Adrenal gland (tissue), 9 donors: ENCODE measurements at regions not wholly inside any gene's neighbourhood (a gene's known extent, or its start where the extent isn't known, plus 50 kb on each side); places are given as distances from the start of the nearest gene placed in this dataset.

Source experiments
- DNase-seq, 7 donors: peaks; one replicate each; pipeline ENCODE4 v3.0.0-alpha.2; 2019 to 2020
- H3K27ac ChIP-seq, 5 donors: fragments of 200-600 bp; sonication (generic) in 4 of 5; 1 replicate in 3 of 5; 2 replicates in 2 of 5; pipeline versions ENCODE4 v1.5.1 to v1.8.0; 2016 to 2020; ENCODE audit warnings: mild to moderate bottlenecking in 1 of 5
- H3K27me3 ChIP-seq: fragments of 200-600 bp; 2 replicates; pipeline ENCODE4 v1.8.0; 2021
- H3K36me3 ChIP-seq, 2 donors: fragments of 200-600 bp; replicated peaks in 1 of 2; 1 replicate in 1 of 2; 2 replicates in 1 of 2; pipeline versions ENCODE4 v1.5.1 to v1.8.0; 2018 to 2022
- H3K4me1 ChIP-seq, 2 donors: fragments of 200-600 bp; replicated peaks in 1 of 2; 1 replicate in 1 of 2; 2 replicates in 1 of 2; pipeline versions ENCODE4 v1.5.1 to v1.8.0; 2018 to 2021
- H3K4me3 ChIP-seq, 4 donors: fragments of 200-600 bp; sonication (generic) in 3 of 4; one replicate each; pipeline ENCODE4 v1.5.1; 2016 to 2018
- H3K9me3 ChIP-seq, 3 donors: fragments of 200-600 bp; sonication (generic) in 1 of 3; replicated peaks in 1 of 3; 1 replicate in 2 of 3; 2 replicates in 1 of 3; pipeline versions ENCODE4 v1.5.1 to v1.8.0; 2016 to 2021
- CTCF ChIP-seq, 6 experiments: fragments of 450-650 bp in 4 of 6; fragments of 200-600 bp in 2 of 6; sonication (generic) in 1 of 6; IDR thresholded peaks; 1 replicate in 5 of 6; 2 replicates in 1 of 6; pipeline versions ENCODE4 v1.5.1 to v1.8.0; 2016 to 2021; ENCODE audit warnings: antibody characterized with exemption in 6 of 6, mild to moderate bottlenecking in 2 of 6, moderate library complexity in 1 of 6
- POLR2A ChIP-seq, 2 donors: fragments of 450-650 bp; IDR thresholded peaks; one replicate each; pipeline ENCODE4 v1.6.1; 2017; ENCODE audit warnings: antibody characterized with exemption in 2 of 2, mild to moderate bottlenecking in 2 of 2, moderate library complexity in 1 of 2
- WGBS, 4 donors: extraction: QIAGEN DNeasy Blood & Tissue Kit in 2 of 4; methylation state at CpG; one replicate each; pipeline versions ENCODE4 v1.1.5 to v1.1.7; 2013 to 2017; 5-methylcytosine and 5-hydroxymethylcytosine counted together
- intact Hi-C, 2 donors: fragments of 100-400 bp; cut with DNase I; formaldehyde crosslinking; loops; one replicate each; pipeline versions ENCODE4 v1.14.1 to v1.15.0; 2022 to 2023
- donor health status: healthy with polysubstance abuse.
- donor health status: Bipolar disorder and iron deficiency.
- donor health status: DM: yes; HTN: yes; CAD: no.
- donor health status: DM: no; HTN: no; CAD: no.
- donor health status: DM: no; HTN: no; CAD: no.

GRCh38 chr21:16594191-16594590 is 864.4 kb downstream of the USP25 start:
- H3K9me3 ChIP-seq: no peaks in the 10 kb centered on the region
- intact Hi-C loops: no loop called here
- TF ChIP-seq CTCF (IDR thresholded peaks at IDR 0.05): no peak
- TF ChIP-seq POLR2A (IDR thresholded peaks at IDR 0.05): no peak
- no peak overlapping the region for H3K4me3 ChIP-seq
- no peak overlapping the region for H3K27ac ChIP-seq
- 57 to 70% (median 62%) methylated on average over 1 of the region's 1 CpG for WGBS, 4 donors
- peaks cover 0 to 9% of the 10 kb centered on the region in 2 donors for H3K4me1 ChIP-seq
- H3K27me3 ChIP-seq: no peaks in the 10 kb centered on the region
- no peaks in the 10 kb centered on the region for H3K36me3 ChIP-seq
- DNase-seq: no peak

- no peak for DNase-seq
- H3K27ac ChIP-seq: no peak overlapping the region
- no peaks in the 10 kb centered on the region for H3K36me3 ChIP-seq
- no peaks in the 10 kb centered on the region for H3K27me3 ChIP-seq
- WGBS, 4 donors: 84 to 90% (median 89%) methylated on average over 4 of the region's 4 CpGs
- peaks cover 0 to 6% of the 10 kb centered on the region in 2 donors for H3K4me1 ChIP-seq
- TF ChIP-seq POLR2A (IDR thresholded peaks at IDR 0.05) (no peak), CTCF (IDR thresholded peaks at IDR 0.05) (no peak)
- no peaks in the 10 kb centered on the region for H3K9me3 ChIP-seq
- no peak overlapping the region for H3K4me3 ChIP-seq
- intact Hi-C loops: no loop called here
Measured at GRCh38 chr21:16596369-16596768, 866.6 kb downstream of the USP25 start.

- Histone ChIP-seq H3K4me1 (peaks cover 0 to 6% of the 10 kb centered on the region in 2 donors), H3K4me3 (peak overlapping the region in 1 of 4 donors; percentile 27), H3K36me3 (no peaks in the 10 kb centered on the region), H3K27ac (no peak overlapping the region), H3K9me3 (no peaks in the 10 kb centered on the region), H3K27me3 (no peaks in the 10 kb centered on the region)
- TF ChIP-seq POLR2A (IDR thresholded peaks at IDR 0.05) (no peak), CTCF (IDR thresholded peaks at IDR 0.05) (no peak)
- WGBS, 4 donors: 36 to 47% (median 45%) methylated on average over 7 of the region's 7 CpGs
- peak; percentile 31 to 75 (median 57) for DNase-seq
- intact Hi-C loops: no loop called here
Measured at GRCh38 chr21:16597753-16598152, 868.0 kb downstream of the USP25 start.

- H3K27ac ChIP-seq: no peak overlapping the region
- H3K4me1 ChIP-seq: peaks cover 0 to 5% of the 10 kb centered on the region in 2 donors
- TF ChIP-seq CTCF (IDR thresholded peaks at IDR 0.05) (no peak), POLR2A (IDR thresholded peaks at IDR 0.05) (no peak)
- no peaks in the 10 kb centered on the region for H3K9me3 ChIP-seq
- 60 to 71% (median 65%) methylated on average over 5 of the region's 5 CpGs for WGBS, 4 donors
- no peak for DNase-seq
- no peak overlapping the region for H3K4me3 ChIP-seq
- H3K27me3 ChIP-seq: no peaks in the 10 kb centered on the region
- intact Hi-C loops: no loop called here
- H3K36me3 ChIP-seq: no peaks in the 10 kb centered on the region
Measured at GRCh38 chr21:16605597-16605996, 875.8 kb downstream of the USP25 start.
